WTC11 (cell line): ENCODE measurements at regions not wholly inside any gene's neighbourhood (a gene's known extent, or its start where the extent isn't known, plus 50 kb on each side); places are given as distances from the start of the nearest gene placed in this dataset.

Source experiments
- CREM ChIP-seq: sonication (generic); formaldehyde crosslinking; IDR thresholded peaks from 2 replicates; pipeline ENCODE4 v1.8.1; 2022; ENCODE audit warnings: mild to moderate bottlenecking, missing genetic modification reagents, moderate library complexity
- MYBL2 ChIP-seq: sonication (generic); formaldehyde crosslinking; IDR thresholded peaks from 2 replicates; pipeline ENCODE4 v1.8.1; 2023; ENCODE audit warnings: mild to moderate bottlenecking, moderate library complexity, missing genetic modification reagents
- TEAD4 ChIP-seq: sonication (generic); formaldehyde crosslinking; IDR thresholded peaks from 2 replicates; pipeline ENCODE4 v1.8.0; 2022; ENCODE audit warnings: mild to moderate bottlenecking, missing genetic modification reagents
- TF ChIP-seq, protein P1 (sequence below): fragments of 200-600 bp; IDR thresholded peaks from 2 replicates; pipeline ENCODE4 v1.8.0; 2022; ENCODE audit warnings: antibody characterized with exemption
- TF ChIP-seq, protein P2 (sequence below): sonication (generic); formaldehyde crosslinking; IDR thresholded peaks from 2 replicates; pipeline ENCODE4 v1.8.0; 2022; ENCODE audit warnings: mild to moderate bottlenecking, missing genetic modification reagents

DNA sequence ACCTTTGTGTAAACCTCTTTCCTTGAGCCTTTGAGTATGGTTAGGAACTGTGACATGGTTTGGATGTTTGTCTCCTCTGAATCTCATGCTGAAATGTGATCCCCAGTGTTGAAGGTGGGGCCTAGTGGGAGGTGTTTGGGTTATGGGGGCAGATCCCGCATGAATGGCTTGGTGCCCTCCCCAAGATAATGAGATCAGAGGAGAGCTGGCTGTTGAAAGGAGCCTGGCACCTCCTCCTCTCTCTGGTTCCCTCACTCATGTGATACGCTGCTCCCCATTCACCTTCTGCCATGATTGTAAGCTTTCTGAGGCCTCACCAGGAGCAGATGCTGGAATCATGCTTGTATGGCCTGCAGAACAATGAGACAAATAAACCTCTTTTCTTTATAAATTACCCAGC, 1110.2 kb downstream of the CDH11 start:
- TF ChIP-seq CREM (CRISPR knock-in tag): no peak
- TF ChIP-seq, protein P1, sequence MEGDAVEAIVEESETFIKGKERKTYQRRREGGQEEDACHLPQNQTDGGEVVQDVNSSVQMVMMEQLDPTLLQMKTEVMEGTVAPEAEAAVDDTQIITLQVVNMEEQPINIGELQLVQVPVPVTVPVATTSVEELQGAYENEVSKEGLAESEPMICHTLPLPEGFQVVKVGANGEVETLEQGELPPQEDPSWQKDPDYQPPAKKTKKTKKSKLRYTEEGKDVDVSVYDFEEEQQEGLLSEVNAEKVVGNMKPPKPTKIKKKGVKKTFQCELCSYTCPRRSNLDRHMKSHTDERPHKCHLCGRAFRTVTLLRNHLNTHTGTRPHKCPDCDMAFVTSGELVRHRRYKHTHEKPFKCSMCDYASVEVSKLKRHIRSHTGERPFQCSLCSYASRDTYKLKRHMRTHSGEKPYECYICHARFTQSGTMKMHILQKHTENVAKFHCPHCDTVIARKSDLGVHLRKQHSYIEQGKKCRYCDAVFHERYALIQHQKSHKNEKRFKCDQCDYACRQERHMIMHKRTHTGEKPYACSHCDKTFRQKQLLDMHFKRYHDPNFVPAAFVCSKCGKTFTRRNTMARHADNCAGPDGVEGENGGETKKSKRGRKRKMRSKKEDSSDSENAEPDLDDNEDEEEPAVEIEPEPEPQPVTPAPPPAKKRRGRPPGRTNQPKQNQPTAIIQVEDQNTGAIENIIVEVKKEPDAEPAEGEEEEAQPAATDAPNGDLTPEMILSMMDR: no peak
- TF ChIP-seq MYBL2: no peak
- TF ChIP-seq, protein P2, sequence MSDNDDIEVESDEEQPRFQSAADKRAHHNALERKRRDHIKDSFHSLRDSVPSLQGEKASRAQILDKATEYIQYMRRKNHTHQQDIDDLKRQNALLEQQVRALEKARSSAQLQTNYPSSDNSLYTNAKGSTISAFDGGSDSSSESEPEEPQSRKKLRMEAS: no peak
- TF ChIP-seq TEAD4: no peak
